ENCODE measurements at regions not wholly inside any gene's neighbourhood (a gene's known extent, or its start where the extent isn't known, plus 50 kb on each side); places are given as distances from the start of the nearest gene placed in this dataset.

GRCh38 chr1:34409689-34410229 is 233.1 kb downstream of the C1orf94 start:
- CTCF ChIA-PET, result no interaction called here
- TF ChIP-seq, protein P1, sequence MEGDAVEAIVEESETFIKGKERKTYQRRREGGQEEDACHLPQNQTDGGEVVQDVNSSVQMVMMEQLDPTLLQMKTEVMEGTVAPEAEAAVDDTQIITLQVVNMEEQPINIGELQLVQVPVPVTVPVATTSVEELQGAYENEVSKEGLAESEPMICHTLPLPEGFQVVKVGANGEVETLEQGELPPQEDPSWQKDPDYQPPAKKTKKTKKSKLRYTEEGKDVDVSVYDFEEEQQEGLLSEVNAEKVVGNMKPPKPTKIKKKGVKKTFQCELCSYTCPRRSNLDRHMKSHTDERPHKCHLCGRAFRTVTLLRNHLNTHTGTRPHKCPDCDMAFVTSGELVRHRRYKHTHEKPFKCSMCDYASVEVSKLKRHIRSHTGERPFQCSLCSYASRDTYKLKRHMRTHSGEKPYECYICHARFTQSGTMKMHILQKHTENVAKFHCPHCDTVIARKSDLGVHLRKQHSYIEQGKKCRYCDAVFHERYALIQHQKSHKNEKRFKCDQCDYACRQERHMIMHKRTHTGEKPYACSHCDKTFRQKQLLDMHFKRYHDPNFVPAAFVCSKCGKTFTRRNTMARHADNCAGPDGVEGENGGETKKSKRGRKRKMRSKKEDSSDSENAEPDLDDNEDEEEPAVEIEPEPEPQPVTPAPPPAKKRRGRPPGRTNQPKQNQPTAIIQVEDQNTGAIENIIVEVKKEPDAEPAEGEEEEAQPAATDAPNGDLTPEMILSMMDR (IDR thresholded peaks at IDR 0.05; ENCODE audit: insufficient read depth, low read length, missing control alignments), result no peak

GRCh38 chr1:34412598-34413370 is 236.1 kb downstream of the C1orf94 start:
- ChIA-PET CTCF (interaction anchor here (1.1 kb wide), 1 partner anchor 9 kb away, joined by 3 read pairs; no protein-coding TSS in a partner anchor), POLR2A (no interaction called here)
- TF ChIP-seq, protein P1 (IDR thresholded peaks at IDR 0.05; ENCODE audit: insufficient read depth, low read length, missing control alignments), result no peak
- DNase-seq (ENCODE audit: low read depth, low spot score), result no peak
- H3K4me3 ChIP-seq (ENCODE audit: low read depth, low read length), result no peak overlapping the region

More at GRCh38 chr1:34409689-34410229, 233.1 kb downstream of the C1orf94 start:
- no peak for DNase-seq (ENCODE audit: low read depth, low spot score)
- H3K4me3 ChIP-seq (ENCODE audit: low read depth, low read length), result no peak overlapping the region
- POLR2A ChIA-PET, result no interaction called here

DNA sequence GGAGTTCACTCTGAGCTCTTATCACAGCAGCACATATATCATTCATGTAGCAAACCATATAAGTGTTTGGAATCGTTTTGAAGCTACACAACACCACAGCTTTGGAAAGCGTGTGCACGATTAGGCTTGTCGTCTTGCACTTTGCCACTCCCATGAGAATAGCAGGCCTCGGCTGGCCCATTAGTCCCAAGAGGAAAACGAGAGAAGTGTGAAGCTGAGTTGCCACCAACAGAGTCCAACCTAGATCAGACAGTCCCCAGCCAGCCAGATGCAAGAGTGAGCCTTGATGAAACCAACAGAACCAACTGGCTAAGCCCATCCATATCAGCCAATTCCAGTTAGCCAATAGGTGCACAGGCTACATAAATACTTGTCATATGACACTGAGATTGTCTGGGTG is 238.4 kb downstream of the C1orf94 start:
- CTCF ChIA-PET, result no interaction called here
- POLR2A ChIA-PET, result no interaction called here
- no peak for DNase-seq (ENCODE audit: low read depth, low spot score)
- TF ChIP-seq, protein P1 (IDR thresholded peaks at IDR 0.05; ENCODE audit: insufficient read depth, low read length, missing control alignments), result no peak
- H3K4me3 ChIP-seq (ENCODE audit: low read depth, low read length), result no peak overlapping the region

- CTCF ChIA-PET, result no interaction called here
- H3K4me3 ChIP-seq (ENCODE audit: low read depth, low read length), result no peak overlapping the region
- DNase-seq (ENCODE audit: low read depth, low spot score), result no peak
- POLR2A ChIA-PET, result no interaction called here
- TF ChIP-seq, protein P1 (IDR thresholded peaks at IDR 0.05; ENCODE audit: insufficient read depth, low read length, missing control alignments), result no peak
Measured at GRCh38 chr1:34418166-34418565, 241.5 kb downstream of the C1orf94 start.

DNA sequence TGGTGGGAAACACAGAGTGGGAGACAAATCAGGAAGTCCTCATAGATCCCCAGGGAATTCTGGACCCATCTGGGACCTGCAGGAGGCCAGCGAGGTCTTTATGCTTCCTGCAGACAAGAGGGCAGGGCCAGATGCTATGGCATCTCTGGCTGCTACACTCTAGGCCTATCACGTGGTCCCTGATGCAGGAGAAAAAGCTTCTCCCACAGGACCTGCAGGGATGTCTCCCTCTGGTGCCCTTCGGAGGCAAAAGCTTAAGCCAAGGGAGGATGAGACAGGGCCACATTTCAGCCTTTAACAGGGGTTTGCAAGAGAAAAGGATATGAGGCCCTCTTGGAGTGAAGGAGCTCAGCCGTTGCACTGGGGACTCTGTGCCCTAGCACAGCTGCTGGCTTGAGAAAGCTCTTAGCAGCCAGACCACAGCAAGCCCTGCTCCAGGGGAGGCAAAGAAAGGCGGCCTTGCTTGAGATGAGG is 243.0 kb downstream of the C1orf94 start:
- CTCF ChIA-PET, result interaction anchor here (0.9 to 2.5 kb wide), 2 partner anchors 684 to 787 kb away, joined by 3 to 12 read pairs; no protein-coding TSS in a partner anchor
- TF ChIP-seq, protein P1 (IDR thresholded peaks at IDR 0.05; ENCODE audit: insufficient read depth, low read length, missing control alignments), result peak; percentile 39
- DNase-seq (ENCODE audit: low read depth, low spot score), result no peak
- POLR2A ChIA-PET, result no interaction called here
- H3K4me3 ChIP-seq (ENCODE audit: low read depth, low read length), result no peak overlapping the region

GRCh38 chr1:34425046-34425445 is 248.3 kb downstream of the C1orf94 start:
- ChIA-PET CTCF (no interaction called here), POLR2A (no interaction called here)
- H3K4me3 ChIP-seq (ENCODE audit: low read depth, low read length), result no peak overlapping the region
- DNase-seq (ENCODE audit: low read depth, low spot score), result no peak
- TF ChIP-seq, protein P1 (IDR thresholded peaks at IDR 0.05; ENCODE audit: insufficient read depth, low read length, missing control alignments), result no peak
